ENCODE measurements at regions not wholly inside any gene's neighbourhood (a gene's known extent, or its start where the extent isn't known, plus 50 kb on each side); places are given as distances from the start of the nearest gene placed in this dataset.
"Not testable (repeated sequence)": the region's sequence is repeated elsewhere in the genome, so short reads cannot be mapped to it uniquely, and the experiment has no call there.

- TF ChIP-seq CTCF (IDR thresholded peaks at IDR 0.05); ZFX (IDR thresholded peaks at IDR 0.05; ENCODE audit: borderline replicate concordance): not testable (repeated sequence)
These were observed 61.0 kb upstream of the PKN2 start for GRCh38 chr1:88623101-88623500.
